ENCODE measurements at regions not wholly inside any gene's neighbourhood (a gene's known extent, or its start where the extent isn't known, plus 50 kb on each side); places are given as distances from the start of the nearest gene placed in this dataset.

DNA sequence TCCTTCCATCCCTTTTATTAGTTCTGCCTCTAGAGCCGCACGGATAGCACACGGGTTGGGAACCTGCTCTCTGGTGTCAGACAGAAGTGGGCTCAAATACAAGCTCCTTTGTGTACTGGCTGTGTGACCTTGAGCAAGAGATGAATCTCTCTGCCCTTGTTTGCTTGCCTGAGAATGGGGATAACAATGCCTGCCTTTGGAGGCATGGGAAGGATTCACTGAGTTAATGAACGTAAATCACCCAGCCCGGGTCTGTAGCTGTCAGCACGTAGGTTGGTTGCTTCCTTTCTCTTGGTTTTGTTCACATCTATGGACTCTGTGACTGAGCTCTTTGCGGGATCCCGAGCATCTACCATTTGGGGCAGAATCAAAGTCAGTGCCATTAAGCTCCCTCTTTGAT is 79.3 kb upstream of the NRXN3 start:
- H3K27me3 ChIP-seq = no peaks in the 10 kb centered on the region
- H3K4me3 ChIP-seq = no peak overlapping the region
- TF ChIP-seq, protein P1, sequence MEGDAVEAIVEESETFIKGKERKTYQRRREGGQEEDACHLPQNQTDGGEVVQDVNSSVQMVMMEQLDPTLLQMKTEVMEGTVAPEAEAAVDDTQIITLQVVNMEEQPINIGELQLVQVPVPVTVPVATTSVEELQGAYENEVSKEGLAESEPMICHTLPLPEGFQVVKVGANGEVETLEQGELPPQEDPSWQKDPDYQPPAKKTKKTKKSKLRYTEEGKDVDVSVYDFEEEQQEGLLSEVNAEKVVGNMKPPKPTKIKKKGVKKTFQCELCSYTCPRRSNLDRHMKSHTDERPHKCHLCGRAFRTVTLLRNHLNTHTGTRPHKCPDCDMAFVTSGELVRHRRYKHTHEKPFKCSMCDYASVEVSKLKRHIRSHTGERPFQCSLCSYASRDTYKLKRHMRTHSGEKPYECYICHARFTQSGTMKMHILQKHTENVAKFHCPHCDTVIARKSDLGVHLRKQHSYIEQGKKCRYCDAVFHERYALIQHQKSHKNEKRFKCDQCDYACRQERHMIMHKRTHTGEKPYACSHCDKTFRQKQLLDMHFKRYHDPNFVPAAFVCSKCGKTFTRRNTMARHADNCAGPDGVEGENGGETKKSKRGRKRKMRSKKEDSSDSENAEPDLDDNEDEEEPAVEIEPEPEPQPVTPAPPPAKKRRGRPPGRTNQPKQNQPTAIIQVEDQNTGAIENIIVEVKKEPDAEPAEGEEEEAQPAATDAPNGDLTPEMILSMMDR (IDR thresholded peaks at IDR 0.05) = no peak
- no peak for TF ChIP-seq POLR2A (IDR thresholded peaks at IDR 0.05)
- intact Hi-C loops (cut with DNase I) = no loop called here
- H3K9me3 ChIP-seq (replicated peaks in 1 of 3) = no peaks in the 10 kb centered on the region
- H3K4me1 ChIP-seq (replicated peaks in 1 of 2) = no peaks in the 10 kb centered on the region
- H3K27ac ChIP-seq = no peak overlapping the region
- no peak for DNase-seq
- WGBS, 4 donors = 61 to 66% (median 64%) methylated on average over 8 of the region's 8 CpGs
- no peaks in the 10 kb centered on the region for H3K36me3 ChIP-seq (replicated peaks in 1 of 2)

DNA sequence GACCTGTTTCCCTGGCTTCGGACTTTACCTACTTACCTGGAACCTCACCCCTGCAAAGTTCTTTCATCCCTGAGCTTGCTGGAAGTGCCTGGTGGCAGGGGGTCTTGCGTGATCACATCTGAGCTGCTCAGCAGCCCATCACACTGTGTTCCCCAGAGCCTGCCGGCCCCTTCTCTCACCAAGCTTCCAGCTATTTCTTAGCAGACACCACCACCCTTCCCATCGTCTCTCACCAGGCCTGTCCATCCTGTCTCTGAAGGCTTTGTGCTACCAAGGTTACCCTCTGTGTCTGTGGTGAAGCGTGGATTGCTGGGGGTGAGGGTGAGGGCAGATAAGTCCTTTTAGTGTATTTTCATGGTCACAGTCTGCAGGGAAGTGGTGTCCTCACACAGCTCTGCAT is 78.8 kb upstream of the NRXN3 start:
- no peaks in the 10 kb centered on the region for H3K4me1 ChIP-seq (replicated peaks in 1 of 2)
- H3K9me3 ChIP-seq (replicated peaks in 1 of 3) = no peaks in the 10 kb centered on the region
- no peaks in the 10 kb centered on the region for H3K27me3 ChIP-seq
- intact Hi-C loops (cut with DNase I) = no loop called here
- TF ChIP-seq, protein P1 (IDR thresholded peaks at IDR 0.05) = no peak
- TF ChIP-seq POLR2A (IDR thresholded peaks at IDR 0.05) = no peak
- WGBS, 4 donors = 73 to 81% (median 78%) methylated on average over 5 of the region's 5 CpGs
- no peak overlapping the region for H3K4me3 ChIP-seq
- no peak for DNase-seq
- no peaks in the 10 kb centered on the region for H3K36me3 ChIP-seq (replicated peaks in 1 of 2)
- H3K27ac ChIP-seq = no peak overlapping the region

DNA sequence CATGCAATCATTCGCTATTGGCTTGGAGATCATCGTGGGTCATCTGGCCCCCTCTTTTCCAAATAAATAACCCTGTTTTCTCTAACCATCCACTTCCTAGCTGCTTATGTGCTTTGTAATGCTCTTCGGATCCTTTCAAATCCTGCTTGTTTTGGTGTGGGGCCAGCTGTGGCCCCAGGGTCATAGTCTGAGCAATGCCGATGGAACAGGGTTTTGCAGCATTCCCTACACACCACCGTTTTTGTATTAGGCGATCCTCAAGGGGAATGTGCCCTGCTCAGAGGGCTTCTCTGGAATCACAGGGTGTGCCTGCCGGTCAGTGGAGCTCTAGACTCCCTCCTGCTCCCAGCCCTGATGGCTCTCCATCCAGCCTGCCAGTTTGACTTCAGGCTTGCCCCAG is 78.1 kb upstream of the NRXN3 start:
- no peaks in the 10 kb centered on the region for H3K27me3 ChIP-seq
- no peak overlapping the region for H3K27ac ChIP-seq
- no peaks in the 10 kb centered on the region for H3K9me3 ChIP-seq (replicated peaks in 1 of 3)
- H3K36me3 ChIP-seq (replicated peaks in 1 of 2) = no peaks in the 10 kb centered on the region
- no peaks in the 10 kb centered on the region for H3K4me1 ChIP-seq (replicated peaks in 1 of 2)
- no peak for DNase-seq
- WGBS, 4 donors = 59 to 74% (median 70%) methylated on average over 4 to 7 of the region's 7 CpGs
- intact Hi-C loops (cut with DNase I) = no loop called here
- H3K4me3 ChIP-seq = no peak overlapping the region
- TF ChIP-seq, protein P1 (IDR thresholded peaks at IDR 0.05) = no peak
- TF ChIP-seq POLR2A (IDR thresholded peaks at IDR 0.05) = no peak

- Histone ChIP-seq H3K4me1 (replicated peaks in 1 of 2) (no peaks in the 10 kb centered on the region), H3K36me3 (replicated peaks in 1 of 2) (no peaks in the 10 kb centered on the region), H3K27ac (no peak overlapping the region), H3K4me3 (no peak overlapping the region), H3K9me3 (replicated peaks in 1 of 3) (no peaks in the 10 kb centered on the region), H3K27me3 (no peaks in the 10 kb centered on the region)
- no peak for DNase-seq
- no peak for TF ChIP-seq POLR2A (IDR thresholded peaks at IDR 0.05)
- TF ChIP-seq, protein P1 (IDR thresholded peaks at IDR 0.05) = no peak
- 29 to 67% (median 66%) methylated on average over 1 to 3 of the region's 3 CpGs for WGBS, 4 donors
- intact Hi-C loops (cut with DNase I) = no loop called here
Measured at GRCh38 chr14:78103271-78103670, 66.9 kb upstream of the NRXN3 start.

Data from adrenal gland (tissue), 9 donors.